RWPE2 (cell line): ENCODE measurements at regions not wholly inside any gene's neighbourhood (a gene's known extent, or its start where the extent isn't known, plus 50 kb on each side); places are given as distances from the start of the nearest gene placed in this dataset.
"Not testable (repeated sequence)": the region's sequence is repeated elsewhere in the genome, so short reads cannot be mapped to it uniquely, and the experiment has no call there.

Source experiments
- ATAC-seq: fragments of 200-7000 bp; cut with Tn5 transposase; 3 replicates; pipeline ENCODE4 v1.9.1; 2021; ENCODE audit warnings: low read depth
- DNase-seq: peaks from one replicate; pipeline ENCODE4 v3.0.0-alpha.2; 2020; ENCODE audit warnings: low spot score
- H3K27ac ChIP-seq: fragments of 450-650 bp; 2 replicates; pipeline ENCODE4 v1.5.1; 2017; ENCODE audit warnings: mild to moderate bottlenecking; ENCODE audit not compliant: poor library complexity, severe bottlenecking
- H3K27me3 ChIP-seq: fragments of 250-450 bp; sonication (Bioruptor Pico); 2 replicates; pipeline ENCODE4 v1.5.1; 2021; ENCODE audit warnings: mild to moderate bottlenecking, moderate library complexity; ENCODE audit not compliant: insufficient read depth, poor library complexity, severe bottlenecking
- H3K36me3 ChIP-seq: fragments of 250-450 bp; sonication (Bioruptor Pico); 2 replicates; pipeline ENCODE4 v1.5.1; 2020; ENCODE audit warnings: low read depth, mild to moderate bottlenecking, moderate library complexity
- H3K4me1 ChIP-seq: fragments of 250-450 bp; sonication (Bioruptor Pico); 2 replicates; pipeline ENCODE4 v1.5.1; 2021; ENCODE audit warnings: mild to moderate bottlenecking, moderate library complexity; ENCODE audit not compliant: insufficient read depth, poor library complexity, severe bottlenecking
- H3K4me3 ChIP-seq: fragments of 250-450 bp; sonication (Bioruptor Pico); 2 replicates; pipeline ENCODE4 v1.5.1; 2021; ENCODE audit warnings: mild to moderate bottlenecking, moderate library complexity; ENCODE audit not compliant: severe bottlenecking
- H3K9me3 ChIP-seq: fragments of 250-450 bp; sonication (Bioruptor Pico); 2 replicates; pipeline ENCODE4 v1.5.1; 2021; ENCODE audit warnings: mild to moderate bottlenecking, moderate library complexity; ENCODE audit not compliant: severe bottlenecking
- TF ChIP-seq, protein P1 (sequence below): fragments of 450-650 bp; IDR thresholded peaks from one replicate; pipeline ENCODE4 v1.5.1; 2017; ENCODE audit warnings: mild to moderate bottlenecking, moderate library complexity; ENCODE audit not compliant: poor library complexity, severe bottlenecking

DNA sequence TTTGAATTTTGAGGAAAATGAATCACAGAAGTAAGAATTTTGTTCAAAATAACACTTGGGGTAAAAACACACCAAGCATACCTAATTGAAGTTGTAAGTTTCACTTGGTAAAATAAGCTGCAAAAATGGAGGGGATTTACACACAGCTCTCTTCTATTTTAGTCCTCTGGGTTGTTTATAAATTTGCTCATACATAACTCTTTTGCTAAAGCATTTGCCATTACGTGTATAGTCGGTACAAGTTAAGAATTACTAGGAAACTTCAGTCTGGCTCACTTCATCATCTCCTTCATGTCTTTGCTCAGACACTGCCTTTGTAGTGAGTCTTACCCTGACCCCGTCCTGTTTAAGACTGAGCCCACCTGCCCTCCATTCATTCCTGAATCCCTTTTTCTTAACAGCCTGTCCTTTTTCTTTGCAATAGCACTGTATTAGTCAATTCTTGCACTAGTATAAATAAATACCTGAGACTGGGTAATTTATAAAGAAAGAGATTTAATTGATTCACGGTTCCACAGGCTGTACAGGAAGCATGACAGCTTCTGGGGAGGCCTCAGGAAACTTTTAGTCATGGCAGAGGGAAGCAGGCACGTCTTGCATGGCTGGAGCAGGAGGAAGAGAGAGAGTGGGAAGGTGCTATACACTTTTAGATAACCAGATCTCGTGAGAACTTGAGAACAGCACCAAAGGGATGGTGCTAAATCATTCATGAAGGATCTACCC lies 451.1 kb downstream of the PCNX1 start:
- no peak overlapping the region for H3K4me3 ChIP-seq
- H3K27ac ChIP-seq, result no peak overlapping the region
- H3K9me3 ChIP-seq, result no peaks in the 10 kb centered on the region
- peaks cover 1% of the 10 kb centered on the region for H3K36me3 ChIP-seq
- H3K4me1 ChIP-seq, result peaks cover 60% of the 10 kb centered on the region
- no peak for DNase-seq
- TF ChIP-seq, protein P1, sequence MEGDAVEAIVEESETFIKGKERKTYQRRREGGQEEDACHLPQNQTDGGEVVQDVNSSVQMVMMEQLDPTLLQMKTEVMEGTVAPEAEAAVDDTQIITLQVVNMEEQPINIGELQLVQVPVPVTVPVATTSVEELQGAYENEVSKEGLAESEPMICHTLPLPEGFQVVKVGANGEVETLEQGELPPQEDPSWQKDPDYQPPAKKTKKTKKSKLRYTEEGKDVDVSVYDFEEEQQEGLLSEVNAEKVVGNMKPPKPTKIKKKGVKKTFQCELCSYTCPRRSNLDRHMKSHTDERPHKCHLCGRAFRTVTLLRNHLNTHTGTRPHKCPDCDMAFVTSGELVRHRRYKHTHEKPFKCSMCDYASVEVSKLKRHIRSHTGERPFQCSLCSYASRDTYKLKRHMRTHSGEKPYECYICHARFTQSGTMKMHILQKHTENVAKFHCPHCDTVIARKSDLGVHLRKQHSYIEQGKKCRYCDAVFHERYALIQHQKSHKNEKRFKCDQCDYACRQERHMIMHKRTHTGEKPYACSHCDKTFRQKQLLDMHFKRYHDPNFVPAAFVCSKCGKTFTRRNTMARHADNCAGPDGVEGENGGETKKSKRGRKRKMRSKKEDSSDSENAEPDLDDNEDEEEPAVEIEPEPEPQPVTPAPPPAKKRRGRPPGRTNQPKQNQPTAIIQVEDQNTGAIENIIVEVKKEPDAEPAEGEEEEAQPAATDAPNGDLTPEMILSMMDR, result no peak
- ATAC-seq, result no peak
- H3K27me3 ChIP-seq, result no peaks in the 10 kb centered on the region

DNA sequence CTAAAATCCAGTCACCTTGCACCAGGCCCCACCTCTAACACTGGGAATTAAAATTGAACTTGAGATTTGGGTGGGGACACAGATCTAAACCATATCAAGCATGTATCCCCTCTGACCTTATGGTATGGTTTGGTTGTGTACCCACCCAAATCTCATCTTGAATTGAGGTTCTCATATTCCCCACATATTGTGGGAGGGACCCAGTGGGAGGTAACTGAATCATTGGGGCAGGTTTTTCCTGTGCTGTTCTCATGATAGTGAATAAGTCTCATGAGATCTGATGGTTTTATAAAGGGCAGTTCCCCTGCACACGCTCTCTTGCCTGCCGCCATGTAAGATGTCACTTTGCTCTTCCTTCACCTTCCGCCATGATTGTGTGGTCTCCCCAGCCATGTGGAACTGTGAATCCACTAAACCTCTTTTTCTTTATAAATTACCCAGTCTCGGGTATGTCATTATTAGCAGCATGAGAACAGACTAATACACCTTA lies 451.7 kb downstream of the PCNX1 start:
- H3K4me3 ChIP-seq, ATAC-seq, H3K36me3 ChIP-seq, H3K27ac ChIP-seq, DNase-seq, H3K9me3 ChIP-seq, H3K27me3 ChIP-seq: not testable (repeated sequence)
- H3K4me1 ChIP-seq, result peaks cover 65% of the 10 kb centered on the region

DNA sequence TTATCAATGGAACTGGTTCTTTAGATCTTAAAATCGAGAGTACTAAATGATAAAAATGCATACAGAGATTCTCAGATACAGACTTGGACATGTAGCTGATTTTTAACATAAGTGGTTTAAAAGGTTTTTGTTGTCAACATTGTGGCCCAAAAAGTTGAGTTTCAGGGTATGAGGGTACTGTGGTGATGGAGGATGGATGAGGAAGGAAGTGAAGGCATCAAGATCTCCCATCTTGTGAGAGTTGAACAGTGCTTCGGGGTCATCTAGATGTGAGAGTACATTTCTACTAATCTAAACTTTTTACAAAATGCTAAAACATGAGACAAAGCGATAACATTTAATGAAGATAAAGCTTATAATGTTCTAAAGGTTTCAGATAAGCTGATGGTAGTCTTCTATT lies 452.6 kb downstream of the PCNX1 start:
- Histone ChIP-seq H3K9me3 (no peaks in the 10 kb centered on the region), H3K27ac (no peak overlapping the region), H3K27me3 (no peaks in the 10 kb centered on the region), H3K4me1 (peaks cover 61% of the 10 kb centered on the region), H3K4me3 (no peak overlapping the region), H3K36me3 (peaks cover 4% of the 10 kb centered on the region; the same call in 1 of the 2 replicates)
- no peak for ATAC-seq
- TF ChIP-seq, protein P1, result no peak
- no peak for DNase-seq

DNA sequence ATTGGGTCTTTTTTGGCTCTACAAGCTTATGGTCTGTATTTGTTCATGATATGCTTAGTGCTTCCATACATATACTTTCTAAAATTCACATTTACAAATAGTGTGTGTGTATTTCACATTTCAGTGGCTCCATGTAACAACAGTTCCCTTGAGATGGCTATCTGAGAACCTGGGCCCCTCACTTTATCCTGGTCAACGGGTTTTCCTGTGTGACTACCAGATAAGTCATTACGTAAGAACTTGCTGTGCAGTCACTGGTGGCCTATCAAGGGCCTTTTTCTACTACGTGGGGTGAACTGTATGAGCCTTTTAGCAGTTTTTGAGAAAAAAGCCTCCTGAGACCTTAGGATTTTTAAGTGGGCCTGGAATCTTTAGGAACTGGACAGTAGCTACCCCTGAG lies 454.1 kb downstream of the PCNX1 start:
- ATAC-seq (peak; percentile 63), DNase-seq (no peak)
- TF ChIP-seq, protein P1, result no peak

DNA sequence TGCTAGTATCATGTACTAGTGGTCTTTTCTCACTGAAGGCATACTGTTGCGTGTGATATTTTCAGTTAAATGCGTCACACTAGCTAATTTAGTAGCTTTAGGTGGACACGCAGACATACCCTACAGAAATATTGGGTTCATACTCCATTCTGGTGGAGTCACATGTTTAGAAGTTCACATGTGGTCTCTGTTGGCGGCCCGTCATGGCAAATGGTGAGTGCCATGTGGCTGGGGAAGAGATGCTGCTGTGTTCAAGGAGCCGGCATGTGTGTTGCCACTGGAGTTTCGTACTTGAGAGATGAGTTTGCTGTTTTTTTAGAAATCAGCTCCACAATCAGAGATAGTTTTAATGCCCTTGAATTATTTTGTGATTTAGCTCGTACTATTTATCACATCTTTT lies 454.6 kb downstream of the PCNX1 start:
- peaks cover 8% of the 10 kb centered on the region for H3K36me3 ChIP-seq
- H3K27me3 ChIP-seq, result no peaks in the 10 kb centered on the region
- H3K4me3 ChIP-seq, result no peak overlapping the region
- H3K4me1 ChIP-seq, result peaks cover 46% of the 10 kb centered on the region
- H3K27ac ChIP-seq, result peak overlapping the region; percentile 48
- TF ChIP-seq, protein P1, result no peak
- ATAC-seq (no peak), DNase-seq (no peak)
- no peaks in the 10 kb centered on the region for H3K9me3 ChIP-seq

More for the DNA sequence above, 454.1 kb downstream of the PCNX1 start:
- Histone ChIP-seq H3K27ac (peak overlapping the region; percentile 48), H3K27me3 (no peaks in the 10 kb centered on the region), H3K9me3 (no peaks in the 10 kb centered on the region), H3K4me1 (peaks cover 47% of the 10 kb centered on the region), H3K36me3 (peaks cover 4% of the 10 kb centered on the region; the same call in 1 of the 2 replicates), H3K4me3 (no peak overlapping the region)
